ENCODE measurements at regions not wholly inside any gene's neighbourhood (a gene's known extent, or its start where the extent isn't known, plus 50 kb on each side); places are given as distances from the start of the nearest gene placed in this dataset.

- DNase-seq = no peak
Observed at GRCh38 chr4:81574991-81575390, 103.3 kb upstream of the RASGEF1B start.

GRCh38 chr4:81573840-81574239 lies 102.1 kb upstream of the RASGEF1B start:
- no peak for DNase-seq

- DNase-seq = no peak
Observed at GRCh38 chr4:81572402-81572801, 100.7 kb upstream of the RASGEF1B start.

GRCh38 chr4:81571105-81571504 lies 99.4 kb upstream of the RASGEF1B start:
- no peak for DNase-seq

- DNase-seq = no peak
Observed at GRCh38 chr4:81566161-81566591, 94.5 kb upstream of the RASGEF1B start.

- DNase-seq = no peak
Observed at GRCh38 chr4:81565142-81565870, 93.6 kb upstream of the RASGEF1B start.

- DNase-seq = no peak
Observed at GRCh38 chr4:81564025-81564424, 92.3 kb upstream of the RASGEF1B start.

- DNase-seq = no peak
Observed at GRCh38 chr4:81562093-81562492, 90.4 kb upstream of the RASGEF1B start.

- DNase-seq = no peak
Observed at GRCh38 chr4:81557306-81557705, 85.6 kb upstream of the RASGEF1B start.

GRCh38 chr4:81555489-81555888 lies 83.8 kb upstream of the RASGEF1B start:
- no peak for DNase-seq

GRCh38 chr4:81552086-81552485 lies 80.4 kb upstream of the RASGEF1B start:
- DNase-seq = no peak

GRCh38 chr4:81550388-81550859 lies 78.7 kb upstream of the RASGEF1B start:
- no peak for DNase-seq

- DNase-seq = no peak
Observed at GRCh38 chr4:81549984-81550383, 78.3 kb upstream of the RASGEF1B start.

- DNase-seq = no peak
Observed at GRCh38 chr4:81546777-81547176, 75.1 kb upstream of the RASGEF1B start.

GRCh38 chr4:81541161-81541945 lies 69.6 kb upstream of the RASGEF1B start:
- DNase-seq = no peak

GRCh38 chr4:81538716-81539427 lies 67.2 kb upstream of the RASGEF1B start:
- DNase-seq = no peak

GRCh38 chr4:81531410-81531809 lies 59.7 kb upstream of the RASGEF1B start:
- DNase-seq = no peak

- DNase-seq = no peak
Observed at GRCh38 chr4:81528979-81529378, 57.3 kb upstream of the RASGEF1B start.

- no peak for DNase-seq
Observed at GRCh38 chr4:81528200-81528599, 56.5 kb upstream of the RASGEF1B start.

- no peak for DNase-seq
Observed at GRCh38 chr4:81527709-81528108, 56.0 kb upstream of the RASGEF1B start.

GRCh38 chr4:81527115-81527514 lies 55.4 kb upstream of the RASGEF1B start:
- no peak for DNase-seq

GRCh38 chr4:81526706-81527105 lies 55.0 kb upstream of the RASGEF1B start:
- DNase-seq = no peak

GRCh38 chr4:81523672-81524327 lies 52.1 kb upstream of the RASGEF1B start:
- DNase-seq = no peak
